ENCODE measurements at regions not wholly inside any gene's neighbourhood (a gene's known extent, or its start where the extent isn't known, plus 50 kb on each side); places are given as distances from the start of the nearest gene placed in this dataset.

- no peak for TF ChIP-seq EZH2 (IDR thresholded peaks at IDR 0.05; ENCODE audit: low read length, missing control alignments)
- no peak for TF ChIP-seq CTCF (conservative IDR thresholded peaks at IDR 0.05 in 1 of 2, IDR thresholded peaks at IDR 0.05 in 1 of 2; ENCODE audit: low read depth in 1 of 2, low read length in 2 of 2)
These were observed 239.7 kb upstream of the HABP2 start for GRCh38 chr10:113313048-113313602.

Measured in fibroblast of lung (primary cell).